ENCODE measurements at regions not wholly inside any gene's neighbourhood (a gene's known extent, or its start where the extent isn't known, plus 50 kb on each side); places are given as distances from the start of the nearest gene placed in this dataset.

GRCh38 chr14:89477391-89477790 is 60.4 kb upstream of the FOXN3 start:
- Histone ChIP-seq H3K4me3 (no peak overlapping the region), H3K27ac (peak overlapping the region in 3 of 10 donors; percentile 9 to 27 (median 20)), H3K36me3 (peaks cover 0 to 5% (median 0%) of the 10 kb centered on the region in 9 donors), H3K4me1 (peaks cover 0 to 22% (median 6%) of the 10 kb centered on the region in 9 donors), H3K27me3 (no peaks in the 10 kb centered on the region), H3K9me3 (no peaks in the 10 kb centered on the region)
- DNase-seq (no peak), ATAC-seq (peak in 1 of 8 donors; percentile 23)
- 74 to 76% methylated on average over 4 of the region's 4 CpGs for WGBS, 2 donors
- intact Hi-C loops (cut with DNase I), result no loop called here
- no peak for TF ChIP-seq CTCF (IDR thresholded peaks at IDR 0.05)

- DNase-seq (no peak), ATAC-seq (no peak)
- Histone ChIP-seq H3K4me3 (no peak overlapping the region), H3K27ac (no peak overlapping the region), H3K9me3 (no peaks in the 10 kb centered on the region), H3K36me3 (peaks cover 0 to 5% (median 0%) of the 10 kb centered on the region in 9 donors), H3K4me1 (peaks cover 0 to 22% (median 6%) of the 10 kb centered on the region in 9 donors), H3K27me3 (no peaks in the 10 kb centered on the region)
- WGBS, 2 donors, result 89 to 91% methylated on average over 10 of the region's 10 CpGs
- intact Hi-C loops (cut with DNase I), result no loop called here
- TF ChIP-seq CTCF (IDR thresholded peaks at IDR 0.05), result no peak
These were observed 59.4 kb upstream of the FOXN3 start for GRCh38 chr14:89476354-89476896.

- H3K4me3 ChIP-seq, result no peak overlapping the region
- no peak for DNase-seq
- no peaks in the 10 kb centered on the region for H3K27me3 ChIP-seq
- no peak overlapping the region for H3K27ac ChIP-seq
- 85 to 86% methylated on average over 4 of the region's 4 CpGs for WGBS, 2 donors
- H3K36me3 ChIP-seq, result peaks cover 0 to 5% (median 0%) of the 10 kb centered on the region in 9 donors
- no peaks in the 10 kb centered on the region for H3K9me3 ChIP-seq
- intact Hi-C loops (cut with DNase I), result loop anchor here in 1 of 10 donors (5.0 kb wide), 1 partner anchor 47 kb away; no protein-coding TSS in a partner anchor
- no peak for TF ChIP-seq CTCF (IDR thresholded peaks at IDR 0.05)
- peaks cover 0 to 30% (median 15%) of the 10 kb centered on the region in 9 donors for H3K4me1 ChIP-seq
- no peak for ATAC-seq
These were observed 57.4 kb upstream of the FOXN3 start for GRCh38 chr14:89474464-89474863.

DNA sequence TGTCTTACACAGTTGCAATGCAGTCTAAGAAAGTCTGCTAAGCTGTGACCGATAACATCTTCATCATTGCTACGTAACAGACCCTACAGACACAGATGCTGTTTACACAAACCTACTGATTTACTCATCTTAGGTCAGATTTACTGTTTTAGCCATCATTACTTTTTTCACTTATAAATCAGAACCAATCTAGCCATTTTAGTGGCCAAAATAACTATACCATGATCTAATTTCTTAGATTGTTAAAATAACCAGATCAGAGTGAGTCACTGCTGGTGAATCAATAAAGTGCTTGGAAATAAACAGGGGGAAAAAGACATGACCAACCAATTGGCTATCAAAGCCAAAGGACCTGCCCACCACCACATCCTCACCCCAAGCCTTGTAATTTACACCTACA is 57.0 kb upstream of the FOXN3 start:
- Histone ChIP-seq H3K36me3 (peaks cover 0 to 4% (median 0%) of the 10 kb centered on the region in 9 donors), H3K27ac (no peak overlapping the region), H3K4me1 (peaks cover 0 to 32% (median 16%) of the 10 kb centered on the region in 9 donors), H3K27me3 (no peaks in the 10 kb centered on the region), H3K4me3 (no peak overlapping the region), H3K9me3 (no peaks in the 10 kb centered on the region)
- intact Hi-C loops (cut with DNase I), result loop anchor here in 1 of 10 donors (5.0 kb wide), 1 partner anchor 47 kb away; no protein-coding TSS in a partner anchor
- TF ChIP-seq CTCF (IDR thresholded peaks at IDR 0.05), result no peak
- no peak for DNase-seq
- WGBS, 2 donors, result 81 to 88% methylated on average over 2 of the region's 2 CpGs
- ATAC-seq, result no peak
